ENCODE measurements at regions not wholly inside any gene's neighbourhood (a gene's known extent, or its start where the extent isn't known, plus 50 kb on each side); places are given as distances from the start of the nearest gene placed in this dataset.

GRCh38 chr17:13755851-13756250, 154.1 kb upstream of the HS3ST3A1 start:
- Histone ChIP-seq H3K27me3 (no peaks in the 10 kb centered on the region), H3K4me1 (no peaks in the 10 kb centered on the region), H3K9me3 (no peaks in the 10 kb centered on the region), H3K4me3 (no peak overlapping the region), H3K27ac (no peak overlapping the region), H3K36me3 (no peaks in the 10 kb centered on the region)
- no peak for DNase-seq (ENCODE audit: low spot score in 2 of 2)
- no peak for TF ChIP-seq POLR2A (IDR thresholded peaks at IDR 0.05)
- no peak for TF ChIP-seq POLR2AphosphoS5 (IDR thresholded peaks at IDR 0.05)
- TF ChIP-seq CTCF (IDR thresholded peaks at IDR 0.05) = no peak
- intact Hi-C loops (cut with DNase I; ENCODE audit: low total_unique reads) = no loop called here

- intact Hi-C loops (cut with DNase I; ENCODE audit: low total_unique reads) = no loop called here
These were observed 155.0 kb upstream of the HS3ST3A1 start for GRCh38 chr17:13756763-13757162.

GRCh38 chr17:13757871-13758270, 156.1 kb upstream of the HS3ST3A1 start:
- Histone ChIP-seq H3K4me1 (no peaks in the 10 kb centered on the region), H3K9me3 (no peaks in the 10 kb centered on the region), H3K4me3 (no peak overlapping the region), H3K27me3 (no peaks in the 10 kb centered on the region), H3K27ac (no peak overlapping the region), H3K36me3 (no peaks in the 10 kb centered on the region)
- TF ChIP-seq POLR2A (IDR thresholded peaks at IDR 0.05) (no peak), CTCF (IDR thresholded peaks at IDR 0.05) (no peak), POLR2AphosphoS5 (IDR thresholded peaks at IDR 0.05) (no peak)
- intact Hi-C loops (cut with DNase I; ENCODE audit: low total_unique reads) = no loop called here
- no peak for DNase-seq (ENCODE audit: low spot score in 2 of 2)

More at GRCh38 chr17:13756763-13757162, 155.0 kb upstream of the HS3ST3A1 start:
- Histone ChIP-seq H3K27me3 (no peaks in the 10 kb centered on the region), H3K36me3 (no peaks in the 10 kb centered on the region), H3K4me1 (no peaks in the 10 kb centered on the region), H3K9me3 (no peaks in the 10 kb centered on the region), H3K4me3 (no peak overlapping the region), H3K27ac (no peak overlapping the region)
- no peak for DNase-seq (ENCODE audit: low spot score in 2 of 2)
- TF ChIP-seq POLR2A (IDR thresholded peaks at IDR 0.05) (no peak), POLR2AphosphoS5 (IDR thresholded peaks at IDR 0.05) (no peak), CTCF (IDR thresholded peaks at IDR 0.05) (no peak)

- intact Hi-C loops (cut with DNase I; ENCODE audit: low total_unique reads) = no loop called here
- Histone ChIP-seq H3K27ac (no peak overlapping the region), H3K4me1 (no peaks in the 10 kb centered on the region), H3K4me3 (no peak overlapping the region), H3K36me3 (no peaks in the 10 kb centered on the region), H3K27me3 (no peaks in the 10 kb centered on the region), H3K9me3 (no peaks in the 10 kb centered on the region)
- TF ChIP-seq CTCF (IDR thresholded peaks at IDR 0.05) (no peak), POLR2AphosphoS5 (IDR thresholded peaks at IDR 0.05) (no peak), POLR2A (IDR thresholded peaks at IDR 0.05) (no peak)
- DNase-seq (ENCODE audit: low spot score in 2 of 2) = no peak
These were observed 158.0 kb upstream of the HS3ST3A1 start for GRCh38 chr17:13759518-13760335.

- no peaks in the 10 kb centered on the region for H3K4me1 ChIP-seq
- no peaks in the 10 kb centered on the region for H3K27me3 ChIP-seq
- no peak overlapping the region for H3K27ac ChIP-seq
- no peak for TF ChIP-seq CTCF (IDR thresholded peaks at IDR 0.05)
- TF ChIP-seq POLR2AphosphoS5 (IDR thresholded peaks at IDR 0.05) = no peak
- no peak for TF ChIP-seq POLR2A (IDR thresholded peaks at IDR 0.05)
- DNase-seq (ENCODE audit: low spot score in 2 of 2) = no peak
- H3K36me3 ChIP-seq = no peaks in the 10 kb centered on the region
- H3K9me3 ChIP-seq = no peaks in the 10 kb centered on the region
- H3K4me3 ChIP-seq = no peak overlapping the region
- intact Hi-C loops (cut with DNase I; ENCODE audit: low total_unique reads) = no loop called here
These were observed 159.4 kb upstream of the HS3ST3A1 start for GRCh38 chr17:13761038-13761603.
